ENCODE measurements at regions not wholly inside any gene's neighbourhood (a gene's known extent, or its start where the extent isn't known, plus 50 kb on each side); places are given as distances from the start of the nearest gene placed in this dataset.
"Not testable (repeated sequence)": the region's sequence is repeated elsewhere in the genome, so short reads cannot be mapped to it uniquely, and the experiment has no call there.

DNA sequence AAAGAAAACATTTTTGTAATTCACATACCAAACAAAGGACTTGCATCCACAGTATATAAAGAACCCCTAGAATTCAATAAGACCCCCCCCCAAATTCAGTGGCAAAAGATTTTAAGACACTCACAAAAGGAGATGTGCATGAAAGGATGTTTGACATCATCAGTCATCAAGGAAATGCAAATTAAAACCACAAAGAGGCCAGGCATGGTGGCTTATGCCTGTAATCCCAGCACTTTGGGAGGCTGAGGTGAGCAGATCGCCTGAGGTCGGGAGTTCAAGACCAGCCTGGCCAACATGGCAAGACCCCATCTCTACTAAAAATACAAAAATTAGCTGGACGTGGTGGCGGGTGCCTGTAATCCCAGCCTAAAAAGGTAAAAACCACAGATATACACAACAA, 61.3 kb downstream of the AIPL1 start:
- H3K4me2 ChIP-seq: peak overlapping the region; percentile 29; the same call in 1 of the 2 replicates
- H3K27me3 ChIP-seq, H3K27ac ChIP-seq, H4K20me1 ChIP-seq, H3K36me3 ChIP-seq, H3K9ac ChIP-seq, H3K4me1 ChIP-seq, H3K9me3 ChIP-seq, H3K4me3 ChIP-seq: not testable (repeated sequence)

GRCh38 chr17:6366221-6366666, 68.7 kb downstream of the AIPL1 start:
- Histone ChIP-seq H3K4me3 (no peak overlapping the region), H3K9ac (no peak overlapping the region), H3K36me3 (no peaks in the 10 kb centered on the region), H3K4me2 (no peak overlapping the region), H3K27ac (no peak overlapping the region), H4K20me1 (no peaks in the 10 kb centered on the region), H3K4me1 (no peaks in the 10 kb centered on the region), H3K9me3 (no peaks in the 10 kb centered on the region), H3K27me3 (no peaks in the 10 kb centered on the region)
- TF ChIP-seq Cebpa-rat (IDR thresholded peaks at IDR 0.05): no peak

DNA sequence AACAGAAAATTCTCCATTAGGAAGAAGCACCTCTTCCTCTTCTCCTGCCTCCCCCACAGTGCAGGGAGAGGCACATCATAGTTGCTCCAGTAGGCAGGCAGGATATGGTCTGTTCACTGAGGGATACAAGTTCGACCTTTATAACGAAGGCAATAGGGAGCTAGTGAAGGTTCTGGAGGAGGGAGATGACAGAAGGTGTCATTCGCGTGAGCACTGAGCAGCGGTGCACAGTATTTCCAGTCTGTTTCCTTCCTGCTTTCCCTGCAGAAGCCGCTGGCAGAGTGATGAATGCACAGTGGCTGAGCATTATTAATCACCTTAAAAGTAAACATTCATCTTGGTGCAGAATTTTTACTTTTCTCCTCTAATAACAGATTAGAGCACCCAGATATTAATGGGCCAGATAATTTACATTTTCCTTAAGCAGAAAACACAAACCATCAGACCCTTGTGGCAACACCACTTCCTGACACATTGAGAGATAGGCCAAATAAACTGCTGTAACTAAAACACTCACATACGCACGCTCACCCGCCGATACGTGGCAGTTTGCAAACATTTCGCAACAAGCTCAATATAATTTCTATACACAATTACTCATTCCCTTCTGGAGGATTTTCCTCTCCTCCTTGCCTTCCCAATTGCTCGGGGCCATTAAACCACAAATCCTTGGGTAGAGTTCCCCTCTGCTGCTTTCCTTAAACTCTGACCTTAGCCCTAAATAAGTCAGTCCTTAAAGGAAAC, 69.5 kb downstream of the AIPL1 start:
- Histone ChIP-seq H3K4me3 (no peak overlapping the region), H3K4me2 (no peak overlapping the region), H4K20me1 (no peaks in the 10 kb centered on the region), H3K27ac (no peak overlapping the region), H3K36me3 (no peaks in the 10 kb centered on the region), H3K4me1 (no peaks in the 10 kb centered on the region), H3K27me3 (no peaks in the 10 kb centered on the region), H3K9ac (no peak overlapping the region), H3K9me3 (no peaks in the 10 kb centered on the region)
- peak; percentile 37; the same call in 1 of the 2 replicates for TF ChIP-seq Cebpa-rat (IDR thresholded peaks at IDR 0.05)

DNA sequence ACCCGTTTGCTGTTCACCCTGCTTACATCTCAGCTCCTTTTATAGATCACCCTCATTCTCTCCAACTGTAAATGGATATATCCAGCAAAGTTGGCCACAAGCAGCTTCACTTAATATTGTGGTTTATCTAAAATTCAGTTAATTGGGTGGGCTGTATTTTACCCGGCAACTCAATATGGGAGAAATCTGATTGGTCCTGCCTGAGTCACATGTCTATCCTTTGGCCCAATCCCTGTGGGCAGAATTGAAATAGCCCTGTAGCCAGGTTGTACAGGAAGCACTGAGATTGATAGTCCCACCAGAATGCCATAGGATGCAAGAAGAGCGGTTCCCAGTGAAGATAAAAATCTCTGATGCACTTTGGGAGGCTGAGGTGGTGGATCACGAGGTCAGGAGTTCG, 73.2 kb downstream of the AIPL1 start:
- H3K4me2 ChIP-seq: no peak overlapping the region
- no peak overlapping the region for H3K4me3 ChIP-seq
- no peaks in the 10 kb centered on the region for H4K20me1 ChIP-seq
- H3K4me1 ChIP-seq: no peaks in the 10 kb centered on the region
- H3K27ac ChIP-seq: no peak overlapping the region
- no peaks in the 10 kb centered on the region for H3K27me3 ChIP-seq
- H3K9me3 ChIP-seq: no peaks in the 10 kb centered on the region
- no peak for TF ChIP-seq Cebpa-rat (IDR thresholded peaks at IDR 0.05)
- H3K36me3 ChIP-seq: no peaks in the 10 kb centered on the region
- no peak overlapping the region for H3K9ac ChIP-seq

GRCh38 chr17:6358131-6358530, 76.8 kb downstream of the AIPL1 start:
- no peaks in the 10 kb centered on the region for H3K36me3 ChIP-seq
- no peaks in the 10 kb centered on the region for H3K27me3 ChIP-seq
- H4K20me1 ChIP-seq: no peaks in the 10 kb centered on the region
- no peak overlapping the region for H3K4me2 ChIP-seq
- no peak overlapping the region for H3K4me3 ChIP-seq
- no peaks in the 10 kb centered on the region for H3K4me1 ChIP-seq
- H3K9ac ChIP-seq: no peak overlapping the region
- no peak for TF ChIP-seq Cebpa-rat (IDR thresholded peaks at IDR 0.05)
- H3K27ac ChIP-seq: no peak overlapping the region
- no peaks in the 10 kb centered on the region for H3K9me3 ChIP-seq

GRCh38 chr17:6356562-6356961, 78.4 kb downstream of the AIPL1 start:
- no peak overlapping the region for H3K4me2 ChIP-seq
- no peak overlapping the region for H3K27ac ChIP-seq
- H4K20me1 ChIP-seq: no peaks in the 10 kb centered on the region
- no peaks in the 10 kb centered on the region for H3K4me1 ChIP-seq
- no peaks in the 10 kb centered on the region for H3K36me3 ChIP-seq
- no peak overlapping the region for H3K4me3 ChIP-seq
- H3K9ac ChIP-seq: no peak overlapping the region
- no peaks in the 10 kb centered on the region for H3K9me3 ChIP-seq
- TF ChIP-seq Cebpa-rat (IDR thresholded peaks at IDR 0.05): no peak
- H3K27me3 ChIP-seq: no peaks in the 10 kb centered on the region

DNA sequence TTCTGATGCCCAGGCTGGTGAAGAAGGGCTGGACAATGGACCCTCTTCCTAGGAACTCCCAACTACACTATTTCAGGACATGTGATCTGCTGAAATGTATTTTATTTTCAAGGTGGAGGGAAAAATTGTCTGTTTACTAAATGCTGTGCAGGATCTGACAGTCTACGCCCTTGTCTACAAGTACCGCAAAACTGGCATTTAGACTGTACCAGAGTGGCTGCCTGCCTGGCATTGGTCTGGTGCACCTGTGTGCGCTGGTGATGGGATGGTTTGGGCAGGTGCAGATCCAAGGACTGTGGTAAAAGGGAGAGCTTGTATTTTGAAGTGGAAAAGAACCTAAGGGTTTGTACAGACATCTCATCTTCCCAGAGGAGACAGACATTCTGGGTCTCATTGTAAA, 79.7 kb downstream of the AIPL1 start:
- Histone ChIP-seq H3K9ac (no peak overlapping the region), H3K4me2 (no peak overlapping the region), H3K36me3 (no peaks in the 10 kb centered on the region), H3K4me1 (no peaks in the 10 kb centered on the region), H3K9me3 (no peaks in the 10 kb centered on the region), H4K20me1 (no peaks in the 10 kb centered on the region), H3K27me3 (no peaks in the 10 kb centered on the region), H3K4me3 (no peak overlapping the region), H3K27ac (no peak overlapping the region)
- TF ChIP-seq Cebpa-rat (IDR thresholded peaks at IDR 0.05): no peak

GRCh38 chr17:6352801-6353560, 81.9 kb downstream of the AIPL1 start:
- Histone ChIP-seq H4K20me1 (no peaks in the 10 kb centered on the region), H3K4me2 (no peak overlapping the region), H3K4me1 (no peaks in the 10 kb centered on the region), H3K9ac (no peak overlapping the region), H3K9me3 (no peaks in the 10 kb centered on the region), H3K4me3 (no peak overlapping the region), H3K27ac (no peak overlapping the region), H3K36me3 (no peaks in the 10 kb centered on the region), H3K27me3 (no peaks in the 10 kb centered on the region)
- TF ChIP-seq Cebpa-rat (IDR thresholded peaks at IDR 0.05): no peak

GRCh38 chr17:6352016-6352415, 82.9 kb downstream of the AIPL1 start:
- Histone ChIP-seq H3K9me3 (no peaks in the 10 kb centered on the region), H3K36me3 (no peaks in the 10 kb centered on the region), H3K27ac (no peak overlapping the region), H3K4me2 (no peak overlapping the region), H4K20me1 (no peaks in the 10 kb centered on the region), H3K27me3 (no peaks in the 10 kb centered on the region), H3K4me1 (no peaks in the 10 kb centered on the region), H3K4me3 (no peak overlapping the region), H3K9ac (no peak overlapping the region)
- TF ChIP-seq Cebpa-rat (IDR thresholded peaks at IDR 0.05): no peak

GRCh38 chr17:6350806-6351205, 84.1 kb downstream of the AIPL1 start:
- no peaks in the 10 kb centered on the region for H4K20me1 ChIP-seq
- no peak overlapping the region for H3K4me3 ChIP-seq
- no peak overlapping the region for H3K9ac ChIP-seq
- no peaks in the 10 kb centered on the region for H3K27me3 ChIP-seq
- H3K4me1 ChIP-seq: no peaks in the 10 kb centered on the region
- no peaks in the 10 kb centered on the region for H3K36me3 ChIP-seq
- H3K27ac ChIP-seq: no peak overlapping the region
- no peaks in the 10 kb centered on the region for H3K9me3 ChIP-seq
- no peak overlapping the region for H3K4me2 ChIP-seq
- no peak for TF ChIP-seq Cebpa-rat (IDR thresholded peaks at IDR 0.05)
